ENCODE measurements at regions not wholly inside any gene's neighbourhood (a gene's known extent, or its start where the extent isn't known, plus 50 kb on each side); places are given as distances from the start of the nearest gene placed in this dataset.

- no peak for TF ChIP-seq PML (IDR thresholded peaks at IDR 0.05; ENCODE audit: low read length)
- TF ChIP-seq CTCF (IDR thresholded peaks at IDR 0.05 in 2 of 3, conservative IDR thresholded peaks at IDR 0.05 in 1 of 3; ENCODE audit: control insufficient read depth in 2 of 3, extremely low read depth in 1 of 3, insufficient read depth in 1 of 3, low read depth in 3 of 3, low read length in 3 of 3), result no peak
- no peak for TF ChIP-seq EGR1 (IDR thresholded peaks at IDR 0.05; ENCODE audit: borderline replicate concordance in 1 of 2, low read depth in 2 of 2, low read length in 2 of 2)
- TF ChIP-seq REST (IDR thresholded peaks at IDR 0.05; ENCODE audit: low read depth, low read length), result no peak
- no peak for TF ChIP-seq POLR2AphosphoS5 (IDR thresholded peaks at IDR 0.05; ENCODE audit: low read length)
- no peak for TF ChIP-seq JUND (IDR thresholded peaks at IDR 0.05; ENCODE audit: low read depth, low read length)
- TF ChIP-seq ATF3 (IDR thresholded peaks at IDR 0.05; ENCODE audit: borderline replicate concordance, extremely low read depth, low read depth, low read length), result no peak
- TF ChIP-seq ZSCAN29 (IDR thresholded peaks at IDR 0.05), result no peak
- TF ChIP-seq SPI1 (IDR thresholded peaks at IDR 0.05; ENCODE audit: borderline replicate concordance, insufficient read depth, low read depth, low read length), result no peak
- no peak for TF ChIP-seq KAT2A (conservative IDR thresholded peaks at IDR 0.05; ENCODE audit: control insufficient read depth, low read depth, low read length)
- no peak for TF ChIP-seq TAF1 (IDR thresholded peaks at IDR 0.05; ENCODE audit: borderline replicate concordance, low read depth, low read length)
- TF ChIP-seq NFIC (IDR thresholded peaks at IDR 0.05; ENCODE audit: low read depth, low read length), result no peak
- no peak for TF ChIP-seq YY1 (IDR thresholded peaks at IDR 0.05; ENCODE audit: low read depth, low read length)
Observed at GRCh38 chr3:162338514-162338913, 841.9 kb downstream of the OTOL1 start.
